Neural cell (in vitro differentiated cells): ENCODE measurements at regions not wholly inside any gene's neighbourhood (a gene's known extent, or its start where the extent isn't known, plus 50 kb on each side); places are given as distances from the start of the nearest gene placed in this dataset.

Experiments used
- EP300 ChIP-seq: fragments of 450-650 bp; conservative IDR thresholded peaks from 2 replicates; pipeline ENCODE4 v1.6.1; 2014; ENCODE audit warnings: antibody characterized with exemption, mild to moderate bottlenecking, moderate library complexity; ENCODE audit not compliant: poor library complexity, severe bottlenecking
- EZH2 ChIP-seq: fragments of 200-600, 300-800 bp; shearing (Covaris generic), sonication (generic); IDR thresholded peaks from 2 replicates; pipeline ENCODE4 v1.6.1; 2014; ENCODE audit warnings: antibody characterized with exemption, low read length, borderline replicate concordance, mild to moderate bottlenecking; ENCODE audit not compliant: insufficient read depth, poor library complexity, severe bottlenecking
- MXI1 ChIP-seq: fragments of 450-650 bp; conservative IDR thresholded peaks from 2 replicates; pipeline ENCODE4 v1.6.1; 2014; ENCODE audit warnings: antibody characterized with exemption, mild to moderate bottlenecking; ENCODE audit not compliant: poor library complexity, severe bottlenecking
- POLR2AphosphoS5 ChIP-seq: IDR thresholded peaks from 2 replicates; pipeline ENCODE4 v1.6.1; 2012
- RAD21 ChIP-seq: fragments of 450-650 bp; conservative IDR thresholded peaks from 2 replicates; pipeline ENCODE4 v1.6.1; 2014; ENCODE audit warnings: antibody characterized with exemption, mild to moderate bottlenecking, moderate library complexity
- SMC3 ChIP-seq: fragments of 450-650 bp; conservative IDR thresholded peaks from 2 replicates; pipeline ENCODE4 v1.6.1; 2014; ENCODE audit warnings: antibody characterized with exemption, mild to moderate bottlenecking, moderate library complexity; ENCODE audit not compliant: poor library complexity
- TAF1 ChIP-seq: IDR thresholded peaks from 2 replicates; pipeline ENCODE4 v1.6.1; 2012; ENCODE audit warnings: low read depth
- TF ChIP-seq, protein P1 (sequence below): fragments of 450-650 bp; IDR thresholded peaks from 2 replicates; pipeline ENCODE4 v1.5.1; 2014; ENCODE audit warnings: antibody characterized with exemption, mild to moderate bottlenecking, moderate library complexity; ENCODE audit not compliant: poor library complexity, severe bottlenecking
- TF ChIP-seq, protein P2 (sequence below): IDR thresholded peaks from 2 replicates; pipeline ENCODE4 v1.6.1; 2012; ENCODE audit warnings: borderline replicate concordance

- TF ChIP-seq, protein P1, sequence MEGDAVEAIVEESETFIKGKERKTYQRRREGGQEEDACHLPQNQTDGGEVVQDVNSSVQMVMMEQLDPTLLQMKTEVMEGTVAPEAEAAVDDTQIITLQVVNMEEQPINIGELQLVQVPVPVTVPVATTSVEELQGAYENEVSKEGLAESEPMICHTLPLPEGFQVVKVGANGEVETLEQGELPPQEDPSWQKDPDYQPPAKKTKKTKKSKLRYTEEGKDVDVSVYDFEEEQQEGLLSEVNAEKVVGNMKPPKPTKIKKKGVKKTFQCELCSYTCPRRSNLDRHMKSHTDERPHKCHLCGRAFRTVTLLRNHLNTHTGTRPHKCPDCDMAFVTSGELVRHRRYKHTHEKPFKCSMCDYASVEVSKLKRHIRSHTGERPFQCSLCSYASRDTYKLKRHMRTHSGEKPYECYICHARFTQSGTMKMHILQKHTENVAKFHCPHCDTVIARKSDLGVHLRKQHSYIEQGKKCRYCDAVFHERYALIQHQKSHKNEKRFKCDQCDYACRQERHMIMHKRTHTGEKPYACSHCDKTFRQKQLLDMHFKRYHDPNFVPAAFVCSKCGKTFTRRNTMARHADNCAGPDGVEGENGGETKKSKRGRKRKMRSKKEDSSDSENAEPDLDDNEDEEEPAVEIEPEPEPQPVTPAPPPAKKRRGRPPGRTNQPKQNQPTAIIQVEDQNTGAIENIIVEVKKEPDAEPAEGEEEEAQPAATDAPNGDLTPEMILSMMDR, result no peak
- TF ChIP-seq RAD21 (no peak), POLR2AphosphoS5 (no peak), EZH2 (no peak), MXI1 (no peak), SMC3 (no peak), EP300 (no peak), TAF1 (no peak)
- TF ChIP-seq, protein P2, sequence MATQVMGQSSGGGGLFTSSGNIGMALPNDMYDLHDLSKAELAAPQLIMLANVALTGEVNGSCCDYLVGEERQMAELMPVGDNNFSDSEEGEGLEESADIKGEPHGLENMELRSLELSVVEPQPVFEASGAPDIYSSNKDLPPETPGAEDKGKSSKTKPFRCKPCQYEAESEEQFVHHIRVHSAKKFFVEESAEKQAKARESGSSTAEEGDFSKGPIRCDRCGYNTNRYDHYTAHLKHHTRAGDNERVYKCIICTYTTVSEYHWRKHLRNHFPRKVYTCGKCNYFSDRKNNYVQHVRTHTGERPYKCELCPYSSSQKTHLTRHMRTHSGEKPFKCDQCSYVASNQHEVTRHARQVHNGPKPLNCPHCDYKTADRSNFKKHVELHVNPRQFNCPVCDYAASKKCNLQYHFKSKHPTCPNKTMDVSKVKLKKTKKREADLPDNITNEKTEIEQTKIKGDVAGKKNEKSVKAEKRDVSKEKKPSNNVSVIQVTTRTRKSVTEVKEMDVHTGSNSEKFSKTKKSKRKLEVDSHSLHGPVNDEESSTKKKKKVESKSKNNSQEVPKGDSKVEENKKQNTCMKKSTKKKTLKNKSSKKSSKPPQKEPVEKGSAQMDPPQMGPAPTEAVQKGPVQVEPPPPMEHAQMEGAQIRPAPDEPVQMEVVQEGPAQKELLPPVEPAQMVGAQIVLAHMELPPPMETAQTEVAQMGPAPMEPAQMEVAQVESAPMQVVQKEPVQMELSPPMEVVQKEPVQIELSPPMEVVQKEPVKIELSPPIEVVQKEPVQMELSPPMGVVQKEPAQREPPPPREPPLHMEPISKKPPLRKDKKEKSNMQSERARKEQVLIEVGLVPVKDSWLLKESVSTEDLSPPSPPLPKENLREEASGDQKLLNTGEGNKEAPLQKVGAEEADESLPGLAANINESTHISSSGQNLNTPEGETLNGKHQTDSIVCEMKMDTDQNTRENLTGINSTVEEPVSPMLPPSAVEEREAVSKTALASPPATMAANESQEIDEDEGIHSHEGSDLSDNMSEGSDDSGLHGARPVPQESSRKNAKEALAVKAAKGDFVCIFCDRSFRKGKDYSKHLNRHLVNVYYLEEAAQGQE, result no peak
Measured at GRCh38 chr13:100838387-100838786, 163.8 kb upstream of the TMTC4 start.
